K562 (cell line): ENCODE measurements at regions not wholly inside any gene's neighbourhood (a gene's known extent, or its start where the extent isn't known, plus 50 kb on each side); places are given as distances from the start of the nearest gene placed in this dataset.

Experiments
- ATAC-seq: fragments of 200-7000 bp; cut with Tn5 transposase; 3 replicates; pipeline ENCODE4 v1.9.1; 2020; ENCODE audit warnings: moderate library complexity
- BruUV-seq: library from RNA; stranded (reverse); fragments of 400-500 nt; replicated peaks from 2 replicates; lab custom pipeline; 2021; lab: Mats Ljungman, UMichigan
- CTCF ChIA-PET: fragments of 300-600 bp; formaldehyde crosslinking; extraction: SDS; loops from one replicate; lab custom pipeline; 2021; ENCODE audit warnings: low intra/inter-chr PET ratio; lab: Yijun Ruan, JAX
- POLR2A ChIA-PET: fragments of 300-600, 350-650 bp; sonication (Branson Sonifier 250); formaldehyde crosslinking; extraction: SDS; loops from one replicate; lab custom pipeline; 2021; ENCODE audit warnings: antibody characterized with exemption, inconsistent platforms; lab: Yijun Ruan, JAX
- DNase-seq, 4 experiments: peaks; one replicate each; pipeline versions ENCODE4 v3.0.0 to v3.0.0-alpha.2; 2011 to 2018; ENCODE audit warnings: low spot score in 3 of 4, mixed read lengths in 3 of 4; ENCODE audit errors: extremely low read depth in 1 of 4
- FAIRE-seq: peaks from 2 replicates; lab custom pipeline; 2011; peaks lifted over from hg19 to GRCh38; lab: Jason Lieb, UNC
- H2AFZ ChIP-seq: 2 replicates; pipeline ENCODE4 v1.6.0; 2011; ENCODE audit warnings: low read depth, low read length, control low read depth, inconsistent platforms
- H3K27ac ChIP-seq: fragments of 200-600 bp; 3 replicates; pipeline ENCODE4 v1.8.0; 2011; ENCODE audit warnings: low read depth, mild to moderate bottlenecking, control low read depth, inconsistent platforms, low read length, moderate library complexity, mixed read lengths; ENCODE audit errors: extremely low read depth
- H3K27me3 ChIP-seq, 2 experiments: fragments of 300-600 bp in 1 of 2; 2 replicates in 1 of 2; 3 replicates in 1 of 2; pipeline versions ENCODE4 v1.6.0 to v1.8.0; 2011; ENCODE audit warnings: inconsistent platforms in 2 of 2, low read length in 2 of 2, mild to moderate bottlenecking in 1 of 2, mixed read lengths in 1 of 2, moderate library complexity in 1 of 2; ENCODE audit not compliant: control insufficient read depth in 2 of 2, insufficient read depth in 2 of 2
- H3K36me3 ChIP-seq: fragments of 300-600 bp; 3 replicates; pipeline ENCODE4 v1.8.0; 2011; ENCODE audit warnings: mild to moderate bottlenecking, low read length, inconsistent platforms; ENCODE audit not compliant: control insufficient read depth, insufficient read depth
- H3K4me1 ChIP-seq, 2 experiments: fragments of 200-600 bp in 1 of 2; replicated peaks in 1 of 2; 2 replicates in 1 of 2; 3 replicates in 1 of 2; pipeline versions ENCODE4 v1.5.1 to v1.8.0; 2011; ENCODE audit warnings: inconsistent platforms in 2 of 2, low read length in 2 of 2, mild to moderate bottlenecking in 1 of 2, mixed read lengths in 1 of 2, moderate library complexity in 1 of 2; ENCODE audit not compliant: control insufficient read depth in 2 of 2, insufficient read depth in 2 of 2
- H3K4me2 ChIP-seq: 2 replicates; pipeline ENCODE4 v1.6.1; 2011; ENCODE audit warnings: low read length, control low read depth, inconsistent platforms, mixed read lengths; ENCODE audit not compliant: insufficient read depth
- H3K4me3 ChIP-seq: fragments of 200-600 bp; sonication (generic), shearing (Covaris generic); 2 replicates; pipeline ENCODE4 v1.5.1; 2016; ENCODE audit warnings: control low read depth, inconsistent platforms
- H3K79me2 ChIP-seq: fragments of 200-600 bp; 3 replicates; pipeline ENCODE4 v1.8.0; 2011; ENCODE audit warnings: low read length, inconsistent platforms; ENCODE audit not compliant: control insufficient read depth, insufficient read depth
- H3K9ac ChIP-seq, 2 experiments: 2 replicates each; pipeline versions ENCODE4 v1.6.0 to v1.6.1; 2011; ENCODE audit warnings: low read depth in 2 of 2, low read length in 2 of 2, control low read depth in 1 of 2, inconsistent platforms in 1 of 2, mild to moderate bottlenecking in 1 of 2, mixed read lengths in 1 of 2; ENCODE audit not compliant: insufficient read depth in 1 of 2
- H3K9me1 ChIP-seq: one replicate; pipeline ENCODE4 v1.6.0; 2011; ENCODE audit warnings: inconsistent platforms, mild to moderate bottlenecking, low read length, moderate library complexity; ENCODE audit not compliant: control insufficient read depth, insufficient read depth
- H3K9me3 ChIP-seq: replicated peaks from 2 replicates; pipeline ENCODE4 v1.5.1; 2011; ENCODE audit warnings: low read depth, low read length, inconsistent platforms; ENCODE audit not compliant: control insufficient read depth, insufficient read depth
- H4K20me1 ChIP-seq: replicated peaks from 2 replicates; pipeline ENCODE4 v1.6.1; 2011; ENCODE audit warnings: low read length, inconsistent platforms, mixed read lengths; ENCODE audit not compliant: control insufficient read depth, insufficient read depth
- CBFA2T2 ChIP-seq: fragments of 450-650 bp; conservative IDR thresholded peaks from 2 replicates; pipeline ENCODE4 v1.6.1; 2017; ENCODE audit warnings: mild to moderate bottlenecking
- CHD4 ChIP-seq: fragments of 200-600 bp; sonication (generic); IDR thresholded peaks from 3 replicates; pipeline ENCODE4 v1.6.1; 2012; ENCODE audit warnings: low read depth, mild to moderate bottlenecking, mixed read lengths, low read length, inconsistent platforms; ENCODE audit not compliant: insufficient read depth, insufficient replicate concordance, poor library complexity, severe bottlenecking
- EP400 ChIP-seq: fragments of 450-650 bp; IDR thresholded peaks from 2 replicates; pipeline ENCODE4 v1.6.1; 2017; ENCODE audit warnings: antibody characterized with exemption, mild to moderate bottlenecking, moderate library complexity
- HDAC3 ChIP-seq: fragments of 450-650 bp; IDR thresholded peaks from 2 replicates; pipeline ENCODE4 v1.6.1; 2018; ENCODE audit warnings: borderline replicate concordance, mild to moderate bottlenecking, moderate library complexity; ENCODE audit not compliant: partially characterized antibody
- IFI16 ChIP-seq: fragments of 250-450 bp; sonication (Bioruptor Pico); IDR thresholded peaks from 2 replicates; pipeline ENCODE4 v2.1.2; 2022; ENCODE audit warnings: mild to moderate bottlenecking, inconsistent platforms
- MTF1 ChIP-seq: fragments of 250-450 bp; sonication (Bioruptor Pico); IDR thresholded peaks from 2 replicates; pipeline ENCODE4 v1.9.0; 2021; ENCODE audit warnings: moderate library complexity, mild to moderate bottlenecking, inconsistent platforms, borderline replicate concordance
- PCBP2 ChIP-seq: fragments of 200-400 bp; formaldehyde crosslinking; IDR thresholded peaks from 2 replicates; pipeline ENCODE4 v1.6.1; 2018; ENCODE audit warnings: low read length, low read depth, mild to moderate bottlenecking, moderate library complexity; ENCODE audit not compliant: poor library complexity, severe bottlenecking
- PHB ChIP-seq: fragments of 250-450 bp; sonication (Bioruptor Pico); IDR thresholded peaks from 2 replicates; pipeline ENCODE4 v1.5.0; 2021
- SMAD1 ChIP-seq: fragments of 150-350 bp; IDR thresholded peaks from 2 replicates; pipeline ENCODE4 v1.6.1; 2014; ENCODE audit warnings: low read length, low read depth; ENCODE audit not compliant: partially characterized antibody
- TARDBP ChIP-seq: fragments of 450-650 bp; IDR thresholded peaks from 2 replicates; pipeline ENCODE4 v1.6.1; 2016
- WGBS: fragments of 100-300 bp; shearing (Covaris generic); methylation state at CpG from one replicate; pipeline ENCODE4 v1.1.6; 2016; ENCODE audit warnings: low coverage, mixed read lengths; ENCODE audit not compliant: insufficient coverage; ENCODE audit errors: missing lambda C conversion rate; 5-methylcytosine and 5-hydroxymethylcytosine counted together
- in situ Hi-C: fragments of 300-500 bp; cut with MboI; formaldehyde crosslinking; loops from 4 replicates; pipeline ENCODE4 v1.15.0; 2018; ENCODE audit warnings: inconsistent platforms, mixed read lengths
- intact Hi-C: fragments of 100-400 bp; cut with micrococcal nuclease; formaldehyde crosslinking; loops from 2 replicates; pipeline ENCODE4 v1.14.2; 2022
- TF ChIP-seq, protein P1 (sequence below): fragments of 250-450 bp; sonication (Bioruptor Pico); IDR thresholded peaks from 2 replicates; pipeline ENCODE4 v1.8.0; 2022; ENCODE audit warnings: inconsistent platforms, mild to moderate bottlenecking, moderate library complexity, borderline replicate concordance
- TF ChIP-seq, protein P2 (sequence below): fragments of 250-450 bp; sonication (Bioruptor Pico); IDR thresholded peaks from 2 replicates; pipeline ENCODE4 v1.5.0; 2022; ENCODE audit warnings: mild to moderate bottlenecking

DNA sequence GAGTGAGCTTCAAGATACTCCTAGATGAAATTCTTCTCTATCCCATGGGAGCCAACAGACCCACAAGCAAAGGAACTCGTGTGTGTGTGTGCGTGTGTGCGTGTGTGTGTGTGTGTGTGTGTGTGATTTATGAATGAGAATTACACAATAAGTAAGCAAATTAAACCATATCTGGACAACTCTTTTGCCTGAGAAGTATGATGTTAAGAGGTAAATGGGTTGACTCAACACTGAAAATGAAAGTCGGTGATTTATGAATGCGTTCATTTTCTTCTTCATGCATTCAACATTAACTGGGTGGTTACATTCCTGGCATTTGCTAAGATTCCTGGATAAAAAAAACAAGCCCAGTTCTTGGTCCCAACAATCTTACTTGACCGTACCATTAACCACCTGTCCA is 171.3 kb upstream of the ZNF462 start:
- H3K79me2 ChIP-seq = no peaks in the 10 kb centered on the region

More for the DNA sequence above, 171.3 kb upstream of the ZNF462 start:
- FAIRE-seq = no peak
- no peak for TF ChIP-seq EP400
- TF ChIP-seq CBFA2T2 = no peak
- TF ChIP-seq PHB (CRISPR knock-in tag) = no peak
- no peak for TF ChIP-seq PCBP2
- no peak for TF ChIP-seq CHD4
- TF ChIP-seq, protein P1, sequence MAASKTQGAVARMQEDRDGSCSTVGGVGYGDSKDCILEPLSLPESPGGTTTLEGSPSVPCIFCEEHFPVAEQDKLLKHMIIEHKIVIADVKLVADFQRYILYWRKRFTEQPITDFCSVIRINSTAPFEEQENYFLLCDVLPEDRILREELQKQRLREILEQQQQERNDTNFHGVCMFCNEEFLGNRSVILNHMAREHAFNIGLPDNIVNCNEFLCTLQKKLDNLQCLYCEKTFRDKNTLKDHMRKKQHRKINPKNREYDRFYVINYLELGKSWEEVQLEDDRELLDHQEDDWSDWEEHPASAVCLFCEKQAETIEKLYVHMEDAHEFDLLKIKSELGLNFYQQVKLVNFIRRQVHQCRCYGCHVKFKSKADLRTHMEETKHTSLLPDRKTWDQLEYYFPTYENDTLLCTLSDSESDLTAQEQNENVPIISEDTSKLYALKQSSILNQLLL (CRISPR knock-in tag) = no peak
- no peak for TF ChIP-seq SMAD1
- no peak for TF ChIP-seq MTF1 (CRISPR knock-in tag)
- TF ChIP-seq TARDBP = no peak
- no peak for TF ChIP-seq IFI16 (CRISPR knock-in tag)
- TF ChIP-seq, protein P2, sequence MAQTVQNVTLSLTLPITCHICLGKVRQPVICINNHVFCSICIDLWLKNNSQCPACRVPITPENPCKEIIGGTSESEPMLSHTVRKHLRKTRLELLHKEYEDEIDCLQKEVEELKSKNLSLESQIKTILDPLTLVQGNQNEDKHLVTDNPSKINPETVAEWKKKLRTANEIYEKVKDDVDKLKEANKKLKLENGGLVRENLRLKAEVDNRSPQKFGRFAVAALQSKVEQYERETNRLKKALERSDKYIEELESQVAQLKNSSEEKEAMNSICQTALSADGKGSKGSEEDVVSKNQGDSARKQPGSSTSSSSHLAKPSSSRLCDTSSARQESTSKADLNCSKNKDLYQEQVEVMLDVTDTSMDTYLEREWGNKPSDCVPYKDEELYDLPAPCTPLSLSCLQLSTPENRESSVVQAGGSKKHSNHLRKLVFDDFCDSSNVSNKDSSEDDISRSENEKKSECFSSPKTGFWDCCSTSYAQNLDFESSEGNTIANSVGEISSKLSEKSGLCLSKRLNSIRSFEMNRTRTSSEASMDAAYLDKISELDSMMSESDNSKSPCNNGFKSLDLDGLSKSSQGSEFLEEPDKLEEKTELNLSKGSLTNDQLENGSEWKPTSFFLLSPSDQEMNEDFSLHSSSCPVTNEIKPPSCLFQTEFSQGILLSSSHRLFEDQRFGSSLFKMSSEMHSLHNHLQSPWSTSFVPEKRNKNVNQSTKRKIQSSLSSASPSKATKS (CRISPR knock-in tag) = no peak
- TF ChIP-seq HDAC3 = no peak
- Histone ChIP-seq H2AFZ (no peak overlapping the region), H3K27me3 (no peaks in the 10 kb centered on the region), H3K4me3 (no peak overlapping the region), H3K36me3 (no peaks in the 10 kb centered on the region), H3K9me3 (peaks cover 2% of the 10 kb centered on the region), H3K27ac (no peak overlapping the region), H3K9me1 (no peaks in the 10 kb centered on the region), H3K4me1 (no peaks in the 10 kb centered on the region), H3K4me2 (no peak overlapping the region), H3K9ac (no peak overlapping the region), H4K20me1 (no peaks in the 10 kb centered on the region)
- intact Hi-C loops (no loop called here), in situ Hi-C loops (no loop called here)
- no peak for DNase-seq
- WGBS = 2% methylated on average over 5 of the region's 6 CpGs
- no TSS peak for BruUV-seq
- ATAC-seq = no peak
- CTCF ChIA-PET = no interaction called here
- POLR2A ChIA-PET = no interaction called here
